Testis (tissue), 2 donors: ENCODE measurements at regions not wholly inside any gene's neighbourhood (a gene's known extent, or its start where the extent isn't known, plus 50 kb on each side); places are given as distances from the start of the nearest gene placed in this dataset.
"Not testable (repeated sequence)": the region's sequence is repeated elsewhere in the genome, so short reads cannot be mapped to it uniquely, and the experiment has no call there.

Experiments used
- POLR2A ChIP-seq: fragments of 450-650 bp; IDR thresholded peaks from one replicate; pipeline ENCODE4 v1.6.1; 2017; ENCODE audit warnings: antibody characterized with exemption, mild to moderate bottlenecking, moderate library complexity
- TF ChIP-seq, protein P1 (sequence below), 3 experiments: fragments of 450-650 bp in 2 of 3; fragments of 200-600 bp in 1 of 3; sonication (generic) in 1 of 3; IDR thresholded peaks; one replicate each; pipeline ENCODE4 v1.5.1; 2016 to 2019; ENCODE audit warnings: antibody characterized with exemption in 3 of 3, mild to moderate bottlenecking in 2 of 3, moderate library complexity in 1 of 3

DNA sequence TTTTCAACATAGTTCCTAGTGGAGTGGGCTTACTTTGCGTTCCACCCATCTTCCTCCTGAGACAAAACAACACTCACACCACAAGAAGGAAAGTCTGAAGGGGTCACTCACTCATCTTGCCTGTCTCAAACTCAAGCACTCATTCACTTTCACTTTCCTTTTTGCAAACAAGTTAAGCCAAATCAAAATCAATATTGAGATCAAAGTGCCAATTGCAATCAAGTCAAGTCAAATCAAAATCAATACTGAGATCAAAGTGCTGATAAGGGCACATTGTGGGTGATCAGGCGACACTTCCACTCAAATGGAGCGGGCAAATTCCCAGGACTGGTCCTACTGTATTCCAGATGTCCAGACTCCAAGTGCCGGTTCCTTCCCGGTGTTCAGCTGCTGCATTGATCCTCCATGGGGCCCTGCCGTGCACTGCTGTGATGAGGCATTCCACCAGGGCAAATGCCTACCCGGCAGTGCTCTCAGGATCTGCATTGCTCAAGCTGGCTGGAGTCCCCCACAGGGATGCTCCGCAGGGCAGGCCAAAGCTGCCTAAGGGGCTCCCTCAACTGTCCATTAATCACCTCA is 183.0 kb upstream of the PLGLB1 start:
- TF ChIP-seq, protein P1, sequence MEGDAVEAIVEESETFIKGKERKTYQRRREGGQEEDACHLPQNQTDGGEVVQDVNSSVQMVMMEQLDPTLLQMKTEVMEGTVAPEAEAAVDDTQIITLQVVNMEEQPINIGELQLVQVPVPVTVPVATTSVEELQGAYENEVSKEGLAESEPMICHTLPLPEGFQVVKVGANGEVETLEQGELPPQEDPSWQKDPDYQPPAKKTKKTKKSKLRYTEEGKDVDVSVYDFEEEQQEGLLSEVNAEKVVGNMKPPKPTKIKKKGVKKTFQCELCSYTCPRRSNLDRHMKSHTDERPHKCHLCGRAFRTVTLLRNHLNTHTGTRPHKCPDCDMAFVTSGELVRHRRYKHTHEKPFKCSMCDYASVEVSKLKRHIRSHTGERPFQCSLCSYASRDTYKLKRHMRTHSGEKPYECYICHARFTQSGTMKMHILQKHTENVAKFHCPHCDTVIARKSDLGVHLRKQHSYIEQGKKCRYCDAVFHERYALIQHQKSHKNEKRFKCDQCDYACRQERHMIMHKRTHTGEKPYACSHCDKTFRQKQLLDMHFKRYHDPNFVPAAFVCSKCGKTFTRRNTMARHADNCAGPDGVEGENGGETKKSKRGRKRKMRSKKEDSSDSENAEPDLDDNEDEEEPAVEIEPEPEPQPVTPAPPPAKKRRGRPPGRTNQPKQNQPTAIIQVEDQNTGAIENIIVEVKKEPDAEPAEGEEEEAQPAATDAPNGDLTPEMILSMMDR (IDR thresholded peaks at IDR 0.05), result not testable (repeated sequence)
- TF ChIP-seq POLR2A, result not testable (repeated sequence)
